Inflammatory macrophage (primary cell): ENCODE measurements at regions not wholly inside any gene's neighbourhood (a gene's known extent, or its start where the extent isn't known, plus 50 kb on each side); places are given as distances from the start of the nearest gene placed in this dataset.

Experiments used
- DNase-seq, 2 donors: peaks; one replicate each; pipeline ENCODE4 v3.0.0-alpha.2; 2020 to 2022

DNA sequence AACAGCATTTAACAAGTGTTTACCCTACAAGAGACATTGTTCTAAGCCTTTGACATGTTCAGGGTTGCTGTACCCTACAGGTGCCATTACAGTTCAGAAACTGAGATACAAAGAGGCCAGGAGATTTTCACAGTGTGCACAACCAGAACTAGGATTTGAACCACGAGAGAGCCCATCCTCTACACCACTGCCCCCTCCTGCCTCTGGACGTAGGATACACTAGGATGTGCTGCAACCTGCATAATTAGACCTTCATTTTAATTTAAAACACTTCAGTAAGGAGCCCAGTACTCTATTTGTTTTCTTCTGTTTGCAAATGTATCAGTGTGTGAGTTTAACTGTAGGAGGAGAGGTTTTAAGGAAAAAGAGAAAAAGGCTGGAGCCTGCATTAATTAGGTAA, 123.1 kb upstream of the RARB start:
- DNase-seq: no peak

DNA sequence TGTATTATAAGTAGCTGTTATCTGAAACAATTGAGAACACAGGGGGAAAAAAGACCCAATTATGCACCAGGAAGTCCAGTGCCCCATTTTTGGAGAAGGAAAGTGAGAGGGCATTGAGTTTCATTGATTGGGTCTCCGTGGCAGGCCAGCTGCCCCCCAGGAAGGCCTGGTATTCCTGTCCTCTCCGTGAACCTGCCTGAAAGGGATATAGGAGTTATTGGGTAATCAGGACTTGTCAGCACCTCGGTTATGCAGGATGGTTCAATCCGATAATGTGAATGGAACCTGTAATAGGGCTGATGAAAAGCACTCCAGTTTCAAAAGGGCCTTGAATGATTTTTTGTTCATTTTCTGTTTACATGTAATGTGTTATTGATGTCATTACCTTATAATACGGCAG, 122.0 kb upstream of the RARB start:
- no peak for DNase-seq

DNA sequence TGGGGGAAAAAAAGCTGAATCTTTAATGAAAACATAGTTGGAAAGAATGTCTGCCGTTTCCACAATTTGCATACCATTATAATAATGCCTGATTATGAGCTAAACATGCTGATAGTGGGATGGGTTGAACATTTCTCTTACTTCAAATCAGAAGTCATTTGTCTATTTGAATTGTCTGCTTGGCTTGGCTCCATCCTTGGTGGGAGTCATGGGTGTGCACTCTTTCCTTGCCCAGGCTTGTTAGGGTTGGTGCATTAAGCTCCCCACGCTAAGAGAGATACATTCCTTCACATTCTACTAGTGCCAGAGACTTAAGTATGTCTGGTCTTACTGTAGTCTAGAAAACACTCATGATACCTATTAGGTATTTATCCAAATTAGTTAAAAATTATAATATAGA, 121.4 kb upstream of the RARB start:
- DNase-seq: no peak

DNA sequence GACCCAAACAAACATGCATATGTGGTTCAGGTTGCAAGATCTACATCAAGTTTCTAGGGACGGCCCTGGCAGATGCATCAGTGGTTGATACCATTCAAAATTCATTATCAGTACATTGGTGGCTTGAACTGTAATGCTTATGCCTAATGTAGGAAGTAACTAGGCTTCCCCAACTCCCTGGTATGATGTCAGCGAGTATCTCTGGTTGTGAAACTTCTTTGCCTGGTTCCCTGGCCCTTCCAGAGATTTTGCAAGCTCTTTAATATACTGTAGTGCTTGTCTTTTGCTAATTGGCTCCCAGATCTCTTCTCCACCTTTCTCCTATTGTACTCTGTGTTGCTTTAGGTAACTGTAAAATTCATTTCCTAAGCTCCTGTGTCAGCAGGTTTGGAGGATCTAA, 114.8 kb upstream of the RARB start:
- DNase-seq: no peak

DNA sequence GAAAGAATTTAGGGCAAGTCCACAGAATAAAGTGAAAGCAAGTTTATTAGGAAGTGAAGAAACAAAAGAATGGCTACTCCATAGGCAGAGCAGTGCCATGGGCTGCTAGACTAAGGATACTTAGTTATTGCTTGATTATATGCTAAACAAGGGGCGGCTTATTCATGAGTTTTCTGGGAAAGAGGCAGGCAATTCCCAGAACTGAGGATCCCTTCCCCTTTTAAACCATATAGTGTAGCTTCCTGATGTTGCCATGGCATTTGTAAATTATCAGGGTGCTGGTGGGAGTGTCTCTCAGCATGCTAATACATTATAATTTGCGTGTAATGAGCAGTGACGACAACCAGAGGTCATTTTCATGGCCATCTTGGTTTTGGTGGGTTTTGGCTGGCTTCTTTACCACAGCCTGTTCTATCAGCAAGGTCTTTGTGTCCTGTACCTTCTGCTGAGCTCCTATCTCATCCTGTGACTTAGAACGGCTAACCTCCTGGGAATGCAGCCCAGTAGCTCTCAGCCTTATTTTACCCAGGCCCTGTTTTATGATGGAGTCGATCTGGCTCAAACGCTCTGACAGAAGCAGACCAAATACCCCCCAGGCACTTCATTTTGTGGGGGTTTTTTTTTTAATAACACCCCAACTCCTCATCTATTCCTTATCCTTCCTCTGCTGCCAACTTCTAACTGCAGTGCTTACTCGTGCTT, 103.0 kb upstream of the RARB start:
- DNase-seq: no peak

DNA sequence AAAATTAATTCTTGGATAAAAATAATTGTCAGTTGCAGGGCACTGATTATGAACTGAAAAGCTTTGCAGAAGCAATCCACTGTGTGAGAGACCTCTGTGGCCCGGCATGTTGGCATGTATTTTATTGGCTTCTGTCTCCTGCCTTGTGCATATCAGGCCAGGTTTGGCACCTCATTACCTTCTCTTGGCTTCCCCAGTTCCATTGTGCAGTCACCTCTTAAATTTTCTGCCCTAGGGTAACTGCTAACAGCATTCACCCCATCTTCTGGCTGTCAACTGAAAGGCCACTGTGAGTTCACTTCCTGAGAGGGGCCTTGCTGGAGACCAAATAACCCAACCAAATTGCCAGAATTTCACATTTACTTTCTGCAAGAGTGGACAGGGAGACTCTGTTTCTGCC, 92.7 kb upstream of the RARB start:
- no peak for DNase-seq

DNA sequence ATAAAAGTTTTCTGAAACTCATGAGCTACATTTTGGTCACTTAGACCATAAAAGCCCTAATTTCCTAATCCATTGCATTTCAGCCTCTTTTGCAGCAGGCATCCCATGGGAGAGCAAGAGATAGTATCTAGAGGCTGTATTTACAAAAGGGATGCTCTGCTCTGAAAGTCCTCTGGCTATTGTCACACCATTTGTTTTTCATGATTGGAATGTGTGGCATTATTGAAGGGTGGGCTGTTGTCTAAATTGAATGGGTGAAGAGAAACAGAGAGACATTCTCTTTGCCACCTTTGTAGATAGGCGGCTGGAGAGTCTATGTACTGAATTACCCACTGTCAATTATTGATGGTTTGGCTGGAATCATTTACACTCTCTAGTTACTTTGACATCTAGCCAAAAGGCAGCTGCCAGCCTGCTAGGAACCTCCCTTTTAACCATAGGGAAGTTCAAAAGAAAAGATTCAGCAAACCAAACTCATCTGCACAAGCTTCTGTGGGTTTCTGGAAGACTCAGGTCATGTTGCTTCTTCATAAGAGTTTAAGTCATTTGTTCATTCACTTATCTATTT, 89.8 kb upstream of the RARB start:
- no peak for DNase-seq

DNA sequence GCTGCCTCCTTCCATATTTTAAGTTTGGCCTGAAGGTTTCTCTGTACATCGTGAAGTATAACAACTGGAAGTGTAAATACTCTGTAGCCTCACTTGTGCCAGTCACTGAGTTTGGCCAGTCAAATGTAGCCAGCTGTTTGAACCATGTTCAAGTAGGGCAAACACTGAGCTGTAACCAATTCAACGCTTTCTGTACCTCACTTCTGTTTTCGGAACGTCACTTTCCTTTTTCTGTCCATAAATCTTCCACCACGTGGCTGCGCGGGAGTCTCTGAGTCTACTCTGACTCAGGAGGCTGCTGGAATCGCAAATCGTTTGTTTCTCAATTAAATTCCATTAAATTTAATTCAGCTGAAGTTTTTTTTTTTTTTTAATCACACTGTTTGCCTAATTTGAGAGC, 88.8 kb upstream of the RARB start:
- no peak for DNase-seq

DNA sequence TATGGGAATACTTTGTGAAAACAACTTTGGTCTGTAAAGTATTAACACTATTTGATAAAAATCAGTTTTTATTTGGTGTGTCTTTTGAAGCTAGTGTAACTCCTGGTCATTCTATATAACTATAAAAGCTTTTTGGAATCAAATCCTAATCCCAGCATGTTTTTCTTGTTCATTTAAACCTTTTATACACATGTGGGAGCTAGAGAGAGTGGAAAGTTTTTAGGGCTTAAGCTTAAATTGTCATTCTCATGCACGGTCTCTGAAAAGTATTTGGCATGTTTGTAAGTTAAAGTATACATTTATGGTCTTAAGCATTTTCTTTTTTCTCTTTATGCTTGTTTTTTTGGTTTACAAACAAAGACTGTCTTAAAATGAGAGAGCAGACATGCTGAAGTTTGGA, 83.4 kb upstream of the RARB start:
- DNase-seq: no peak

DNA sequence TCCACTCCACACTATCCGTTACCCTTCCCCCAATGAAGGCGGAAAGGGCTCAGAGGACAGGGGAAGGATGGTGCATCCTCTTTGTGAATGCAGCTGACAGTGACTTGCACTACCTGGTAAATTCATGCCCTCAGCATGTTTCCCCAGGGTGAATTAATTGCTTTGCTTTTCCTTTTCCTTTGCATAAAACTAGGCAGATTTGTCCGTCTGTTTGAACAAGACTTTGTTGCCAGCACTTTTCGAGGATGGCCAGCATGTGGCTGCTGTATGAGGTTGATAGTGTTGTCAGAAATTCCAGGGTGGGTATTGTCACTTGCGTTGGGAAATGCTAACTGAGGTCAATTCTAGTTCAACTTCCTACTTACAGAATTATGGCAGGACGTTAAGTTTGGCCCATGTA, 79.0 kb upstream of the RARB start:
- DNase-seq: no peak

DNA sequence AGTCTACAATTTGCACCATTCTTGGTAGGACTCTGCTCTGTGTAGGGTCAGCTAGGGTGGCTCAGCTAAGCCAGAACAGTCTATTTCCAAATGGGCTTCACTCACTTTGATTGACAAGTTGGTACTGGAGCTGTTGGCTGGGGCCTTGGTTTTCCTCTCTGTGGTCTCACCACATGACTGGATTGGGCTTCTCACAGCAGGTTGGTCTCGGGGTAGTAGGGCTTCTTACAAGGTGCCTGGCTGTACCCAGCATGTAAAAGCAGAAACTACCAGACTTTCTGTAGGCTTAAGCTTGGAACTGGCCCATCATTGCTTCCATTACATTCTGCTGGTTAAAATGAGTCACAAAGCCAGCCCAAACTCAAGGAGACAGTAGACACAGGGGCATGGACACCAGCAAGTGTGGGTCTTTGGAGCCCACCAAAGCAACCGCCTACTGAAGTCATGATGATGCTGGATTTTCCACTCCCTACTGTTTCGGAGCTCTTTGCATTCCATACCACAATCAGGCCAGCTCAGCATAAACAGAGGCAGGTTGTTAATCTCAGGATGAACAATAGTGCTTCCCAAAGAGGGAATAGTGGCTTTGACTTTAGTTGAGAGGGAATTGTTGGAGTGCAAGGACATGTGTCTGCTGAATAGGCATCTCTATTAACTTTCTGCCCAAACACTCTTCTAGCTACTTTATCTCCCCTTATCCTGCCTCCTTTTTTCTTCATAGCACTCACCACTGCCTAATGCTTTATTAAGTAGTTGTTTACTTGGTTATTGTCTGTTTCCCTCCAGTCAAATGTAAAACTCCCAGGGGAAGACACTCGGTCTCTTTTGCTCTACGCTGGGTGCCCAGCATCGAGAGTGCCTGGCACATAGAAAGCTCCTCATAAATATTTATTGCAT, 78.0 kb upstream of the RARB start:
- no peak for DNase-seq

DNA sequence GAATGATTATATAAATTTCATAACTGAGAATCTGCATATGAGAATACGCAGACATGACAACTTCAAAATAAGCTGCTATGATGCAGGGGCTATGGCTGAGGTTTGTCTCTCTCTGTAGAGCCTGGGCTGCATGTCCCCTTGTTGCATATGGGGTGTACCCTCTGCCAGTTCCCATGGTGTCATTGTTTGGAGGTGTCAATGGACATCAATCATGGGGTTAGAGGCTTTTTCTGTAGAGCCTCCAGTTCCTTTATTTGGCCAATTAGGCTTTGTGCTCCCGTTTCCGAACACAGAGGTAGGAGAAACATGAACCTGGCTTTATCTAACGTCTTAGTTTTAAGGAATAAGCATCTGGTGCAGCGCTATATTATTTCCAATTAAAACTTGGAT, 77.3 kb upstream of the RARB start:
- DNase-seq: no peak

DNA sequence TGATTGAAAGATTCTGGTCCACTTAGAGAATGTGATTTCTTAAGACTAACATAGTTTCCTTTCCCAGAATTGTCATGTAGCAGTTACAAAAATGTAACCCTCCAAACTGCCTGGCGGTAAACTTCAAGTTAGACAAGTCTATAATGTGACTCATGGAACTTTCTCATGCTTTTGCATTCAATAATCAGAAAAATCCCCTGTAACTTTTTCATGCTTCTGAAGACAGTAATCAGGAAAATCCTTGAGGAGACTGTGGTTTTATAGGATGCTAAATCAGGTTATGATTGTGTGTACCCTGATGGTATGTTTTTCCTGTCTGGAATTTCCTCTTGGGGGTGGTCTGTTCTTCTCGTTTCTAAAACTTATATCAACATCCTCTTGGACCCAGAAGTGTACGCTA, 74.0 kb upstream of the RARB start:
- no peak for DNase-seq

DNA sequence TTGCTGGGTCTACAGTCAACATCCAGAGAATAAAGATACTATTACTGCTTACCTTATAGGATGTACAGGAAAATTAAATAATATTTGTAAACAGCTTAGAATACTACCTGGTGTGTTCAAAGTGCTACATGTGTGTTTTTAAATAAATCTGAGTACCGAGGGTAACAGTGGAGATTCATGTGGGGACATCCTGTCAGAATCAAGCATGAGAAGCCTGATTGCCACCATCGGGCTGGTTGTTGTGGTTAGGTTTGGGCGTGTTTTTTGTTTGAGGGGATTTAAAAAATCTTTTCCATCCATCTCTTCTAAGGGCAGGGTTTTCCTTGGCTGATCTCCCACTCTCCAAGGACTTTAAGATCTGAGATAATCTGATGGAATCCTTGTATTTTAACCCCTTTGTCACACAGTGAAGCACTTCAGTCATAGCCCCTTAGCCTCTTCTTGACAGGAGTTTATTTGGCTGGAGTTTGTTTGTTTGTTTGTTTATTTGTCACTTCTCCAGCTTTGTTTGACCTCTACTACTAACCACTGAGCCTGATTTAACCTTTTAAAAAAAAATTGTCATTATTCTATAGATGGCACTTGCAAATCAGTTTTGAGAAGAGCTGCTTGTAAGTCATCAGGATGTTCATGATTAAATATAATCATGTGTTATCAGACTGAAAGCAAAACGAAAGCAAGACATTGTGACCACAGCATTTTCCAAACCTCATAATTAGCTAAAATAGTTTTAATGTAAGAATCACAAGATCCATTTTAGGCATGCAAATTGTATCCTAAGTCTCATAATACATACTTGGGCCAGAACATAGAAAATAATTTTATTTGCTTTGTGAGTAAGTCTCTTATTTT, 72.8 kb upstream of the RARB start:
- no peak for DNase-seq

DNA sequence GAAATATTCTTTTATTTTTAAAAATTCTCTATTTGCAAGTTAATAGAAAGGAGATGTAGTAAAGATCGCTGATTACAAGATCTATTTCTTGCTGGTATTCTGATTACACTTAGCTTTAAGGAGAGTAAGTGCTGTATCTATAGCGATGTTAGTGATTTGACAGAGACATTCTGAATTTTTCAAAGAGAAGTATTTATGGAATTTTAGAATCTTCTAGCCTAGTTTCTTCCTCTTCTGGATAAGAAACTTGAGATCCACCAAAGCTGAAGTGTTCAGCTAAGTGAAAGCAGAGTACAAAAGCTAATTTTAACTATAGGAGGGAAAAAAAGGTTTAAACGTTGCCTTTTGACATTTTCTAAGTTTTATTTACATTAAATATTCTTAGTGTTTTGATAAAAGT, 72.1 kb upstream of the RARB start:
- DNase-seq: no peak

DNA sequence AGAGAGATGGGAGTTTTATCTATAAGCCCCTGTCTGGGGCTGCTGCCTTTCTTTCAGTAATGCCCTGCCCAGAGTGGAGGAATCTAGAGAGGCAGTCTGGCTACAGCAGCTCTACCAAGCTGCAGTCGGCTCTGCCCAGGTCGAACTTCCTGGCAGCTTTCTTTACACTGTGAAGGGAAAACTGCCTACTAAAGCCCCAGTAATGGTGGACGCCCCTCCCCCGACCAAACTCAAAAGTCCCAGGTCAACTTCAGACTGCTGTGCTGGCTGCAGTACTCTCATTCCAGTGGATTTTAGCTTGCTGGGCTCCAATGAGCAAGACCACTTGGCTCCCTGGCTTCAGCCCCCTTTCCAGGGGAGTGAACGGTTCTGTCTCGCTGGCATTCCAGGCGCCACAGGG, 65.9 kb upstream of the RARB start:
- DNase-seq: no peak

DNA sequence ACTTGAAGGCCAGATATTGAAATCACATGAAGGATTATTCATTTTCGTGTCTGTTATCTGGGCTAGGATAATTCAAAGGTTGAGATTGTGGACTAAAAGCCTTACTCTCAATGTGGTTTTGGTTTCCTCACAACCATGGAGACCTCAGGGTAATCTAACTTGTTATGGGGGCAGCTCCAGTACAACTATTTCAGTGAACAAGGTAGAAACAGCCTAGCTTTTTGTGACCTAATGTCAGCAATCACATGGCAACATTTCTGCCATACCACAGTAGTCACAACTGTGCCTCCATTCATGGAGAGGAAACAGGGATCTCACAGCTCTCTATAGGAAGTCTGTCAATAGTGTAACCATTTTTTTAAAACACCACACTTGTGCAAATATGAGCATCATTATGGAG, 62.4 kb upstream of the RARB start:
- no peak for DNase-seq

DNA sequence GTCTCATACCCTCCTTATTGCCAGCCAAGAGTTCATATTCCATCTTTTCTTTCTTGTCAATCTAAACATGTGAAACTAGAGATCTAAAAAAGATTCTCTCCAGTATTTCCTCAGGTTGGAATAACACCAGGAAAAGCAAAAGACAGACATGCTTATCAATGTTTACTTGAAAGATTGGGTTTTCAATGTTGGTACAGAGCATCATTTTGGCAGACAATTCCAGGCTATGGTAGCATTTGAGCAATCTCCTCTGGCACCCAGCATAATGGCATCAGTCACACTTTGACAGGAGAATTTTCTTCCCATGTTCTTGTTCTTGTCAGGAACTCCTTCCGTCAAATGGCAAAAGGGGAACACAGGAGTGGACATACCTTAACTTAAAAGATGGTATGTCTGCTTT, 61.0 kb upstream of the RARB start:
- DNase-seq: no peak

DNA sequence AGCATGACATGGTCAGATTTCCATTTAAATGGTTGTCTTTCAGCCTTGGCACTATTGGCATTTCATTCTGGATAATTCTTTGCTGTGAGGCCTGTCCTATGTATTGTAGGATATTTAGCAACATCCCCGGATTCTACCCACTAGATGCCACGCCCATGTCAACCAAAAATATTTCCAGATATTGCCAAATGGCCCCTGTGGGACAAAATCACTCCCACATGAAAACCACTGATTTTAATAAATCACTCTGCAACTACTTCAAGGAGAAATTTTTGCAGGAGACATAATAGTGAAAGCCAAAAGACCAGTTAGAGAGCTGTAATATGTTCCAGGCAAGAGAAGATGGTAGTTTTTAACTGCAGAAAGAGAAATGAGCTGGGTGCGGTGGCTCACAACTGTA, 55.9 kb upstream of the RARB start:
- DNase-seq: no peak

DNA sequence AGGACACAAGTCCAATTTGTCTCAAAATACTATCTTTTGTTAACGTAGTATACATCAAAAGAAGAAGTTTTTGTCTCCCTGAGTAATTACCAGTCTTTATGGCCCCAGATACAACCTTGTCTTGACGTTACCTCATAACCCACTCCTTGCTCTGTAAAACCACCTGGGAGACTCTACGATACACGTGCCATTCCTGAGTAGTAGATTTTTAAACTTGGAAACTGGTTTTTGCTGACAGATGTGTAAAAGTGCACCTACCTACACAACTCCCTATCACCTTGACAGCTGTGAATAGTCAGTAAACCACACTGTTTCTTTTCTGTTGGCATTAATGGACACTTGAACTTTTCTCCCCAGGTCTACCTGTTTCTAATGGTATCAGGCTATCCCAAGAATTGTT, 51.7 kb upstream of the RARB start:
- DNase-seq: no peak

DNA sequence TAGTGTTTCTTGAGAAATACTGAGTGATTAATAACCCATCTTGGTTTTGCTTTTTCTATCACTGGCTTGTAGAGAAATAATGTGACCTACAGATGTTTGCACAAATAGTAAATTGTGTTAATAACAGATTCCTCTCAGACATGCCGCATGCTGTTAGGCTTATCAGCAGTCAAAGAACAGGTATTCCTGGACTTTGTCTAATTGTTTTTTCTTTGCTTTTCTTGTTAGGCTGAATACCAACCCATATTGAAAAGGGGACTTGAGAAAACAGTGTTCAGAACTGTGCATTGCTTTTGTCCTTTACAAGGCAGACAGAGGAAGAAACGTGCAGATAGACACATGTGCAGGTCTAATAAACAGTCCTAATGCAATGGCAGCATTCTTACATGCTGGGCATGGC, 51.0 kb upstream of the RARB start:
- DNase-seq: no peak
